ENCODE measurements at regions not wholly inside any gene's neighbourhood (a gene's known extent, or its start where the extent isn't known, plus 50 kb on each side); places are given as distances from the start of the nearest gene placed in this dataset.

- peaks cover 3% of the 10 kb centered on the region for H3K4me1 ChIP-seq (ENCODE audit: control insufficient read depth, extremely low read depth, insufficient read depth, low read length)
- H2AFZ ChIP-seq (ENCODE audit: control insufficient read depth, low read length): no peak overlapping the region
- dilution Hi-C loops (cut with MboI; ENCODE audit: extremely low pct_ligation_motif_present, low sequenced_read_pairs): no loop called here
- no peak overlapping the region for H3K4me2 ChIP-seq (ENCODE audit: control insufficient read depth, extremely low read depth, insufficient read depth, low read depth, low read length)
- H3K9ac ChIP-seq (ENCODE audit: control insufficient read depth, extremely low read depth, insufficient read depth, low read length): no peak overlapping the region
- H3K27ac ChIP-seq (ENCODE audit: control insufficient read depth, insufficient read depth, low read length): no peak overlapping the region
- no peak for TF ChIP-seq EZH2 (IDR thresholded peaks at IDR 0.05; ENCODE audit: low read length)
- TF ChIP-seq, protein P1, sequence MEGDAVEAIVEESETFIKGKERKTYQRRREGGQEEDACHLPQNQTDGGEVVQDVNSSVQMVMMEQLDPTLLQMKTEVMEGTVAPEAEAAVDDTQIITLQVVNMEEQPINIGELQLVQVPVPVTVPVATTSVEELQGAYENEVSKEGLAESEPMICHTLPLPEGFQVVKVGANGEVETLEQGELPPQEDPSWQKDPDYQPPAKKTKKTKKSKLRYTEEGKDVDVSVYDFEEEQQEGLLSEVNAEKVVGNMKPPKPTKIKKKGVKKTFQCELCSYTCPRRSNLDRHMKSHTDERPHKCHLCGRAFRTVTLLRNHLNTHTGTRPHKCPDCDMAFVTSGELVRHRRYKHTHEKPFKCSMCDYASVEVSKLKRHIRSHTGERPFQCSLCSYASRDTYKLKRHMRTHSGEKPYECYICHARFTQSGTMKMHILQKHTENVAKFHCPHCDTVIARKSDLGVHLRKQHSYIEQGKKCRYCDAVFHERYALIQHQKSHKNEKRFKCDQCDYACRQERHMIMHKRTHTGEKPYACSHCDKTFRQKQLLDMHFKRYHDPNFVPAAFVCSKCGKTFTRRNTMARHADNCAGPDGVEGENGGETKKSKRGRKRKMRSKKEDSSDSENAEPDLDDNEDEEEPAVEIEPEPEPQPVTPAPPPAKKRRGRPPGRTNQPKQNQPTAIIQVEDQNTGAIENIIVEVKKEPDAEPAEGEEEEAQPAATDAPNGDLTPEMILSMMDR (optimal IDR thresholded peaks at IDR 0.05 in 1 of 3, IDR thresholded peaks at IDR 0.05 in 1 of 3, conservative IDR thresholded peaks at IDR 0.05 in 1 of 3; ENCODE audit: extremely low read depth in 1 of 3, insufficient read depth in 2 of 3, low read length in 3 of 3): no peak
- no peaks in the 10 kb centered on the region for H3K9me1 ChIP-seq (ENCODE audit: control insufficient read depth, extremely low read depth, insufficient read depth, low read length)
- no peaks in the 10 kb centered on the region for H3K9me3 ChIP-seq (ENCODE audit: control insufficient read depth, low read depth, low read length)
- H3K36me3 ChIP-seq (ENCODE audit: control insufficient read depth in 2 of 2, extremely low read depth in 1 of 2, insufficient read depth in 2 of 2, low read length in 2 of 2): no peaks in the 10 kb centered on the region
- no peaks in the 10 kb centered on the region for H4K20me1 ChIP-seq (ENCODE audit: control insufficient read depth, extremely low read depth, insufficient read depth, low read length)
- DNase-seq (ENCODE audit: low read depth, low spot score) (no peak), FAIRE-seq (no peak)
- no peaks in the 10 kb centered on the region for H3K27me3 ChIP-seq (ENCODE audit: control insufficient read depth, extremely low read depth, insufficient read depth, low read length)
- no peaks in the 10 kb centered on the region for H3K79me2 ChIP-seq (ENCODE audit: control insufficient read depth, insufficient read depth, low read length)
- no peak overlapping the region for H3K4me3 ChIP-seq (ENCODE audit: control insufficient read depth in 2 of 3, extremely low read depth in 1 of 3, insufficient read depth in 2 of 3, low read depth in 1 of 3, low read length in 3 of 3)
Observed at GRCh38 chr6:40056865-40057264, 122.6 kb upstream of the MOCS1 start.

DNA sequence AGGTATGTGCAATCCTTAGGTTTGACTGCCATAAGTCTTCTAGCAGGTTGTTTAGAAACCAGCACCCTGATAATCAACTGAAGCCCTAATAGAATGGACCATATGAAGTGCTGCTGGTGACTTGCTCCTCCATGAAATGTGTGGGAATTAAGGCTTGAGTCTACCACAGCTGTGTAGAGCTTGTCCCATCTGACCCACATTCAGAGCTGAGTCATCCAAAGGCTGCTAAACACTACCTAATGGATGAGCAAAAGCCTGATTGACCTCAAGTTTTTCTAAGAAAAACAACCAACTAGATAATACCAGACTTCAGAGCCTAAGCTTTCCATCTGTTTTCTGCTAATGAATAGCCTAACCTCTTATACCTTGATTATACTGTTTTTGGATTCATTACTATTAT, 120.3 kb upstream of the MOCS1 start:
- Histone ChIP-seq H3K4me2 (ENCODE audit: control insufficient read depth, extremely low read depth, insufficient read depth, low read depth, low read length) (no peak overlapping the region), H3K27ac (ENCODE audit: control insufficient read depth, insufficient read depth, low read length) (no peak overlapping the region), H2AFZ (ENCODE audit: control insufficient read depth, low read length) (no peak overlapping the region), H3K9ac (ENCODE audit: control insufficient read depth, extremely low read depth, insufficient read depth, low read length) (no peak overlapping the region), H3K4me1 (ENCODE audit: control insufficient read depth, extremely low read depth, insufficient read depth, low read length) (peaks cover 3% of the 10 kb centered on the region), H3K9me3 (ENCODE audit: control insufficient read depth, low read depth, low read length) (no peaks in the 10 kb centered on the region), H3K36me3 (ENCODE audit: control insufficient read depth in 2 of 2, extremely low read depth in 1 of 2, insufficient read depth in 2 of 2, low read length in 2 of 2) (no peaks in the 10 kb centered on the region), H3K27me3 (ENCODE audit: control insufficient read depth, extremely low read depth, insufficient read depth, low read length) (no peaks in the 10 kb centered on the region), H4K20me1 (ENCODE audit: control insufficient read depth, extremely low read depth, insufficient read depth, low read length) (no peaks in the 10 kb centered on the region), H3K9me1 (ENCODE audit: control insufficient read depth, extremely low read depth, insufficient read depth, low read length) (no peaks in the 10 kb centered on the region), H3K79me2 (ENCODE audit: control insufficient read depth, insufficient read depth, low read length) (no peaks in the 10 kb centered on the region), H3K4me3 (ENCODE audit: control insufficient read depth in 2 of 3, extremely low read depth in 1 of 3, insufficient read depth in 2 of 3, low read depth in 1 of 3, low read length in 3 of 3) (no peak overlapping the region)
- TF ChIP-seq EZH2 (IDR thresholded peaks at IDR 0.05; ENCODE audit: low read length): no peak
- TF ChIP-seq, protein P1 (optimal IDR thresholded peaks at IDR 0.05 in 1 of 3, IDR thresholded peaks at IDR 0.05 in 1 of 3, conservative IDR thresholded peaks at IDR 0.05 in 1 of 3; ENCODE audit: extremely low read depth in 1 of 3, insufficient read depth in 2 of 3, low read length in 3 of 3): no peak
- DNase-seq (ENCODE audit: low read depth, low spot score) (no peak), FAIRE-seq (no peak)
- dilution Hi-C loops (cut with MboI; ENCODE audit: extremely low pct_ligation_motif_present, low sequenced_read_pairs): no loop called here

Data from keratinocyte (primary cell).